Psoas muscle (tissue), 7 donors: ENCODE measurements at regions not wholly inside any gene's neighbourhood (a gene's known extent, or its start where the extent isn't known, plus 50 kb on each side); places are given as distances from the start of the nearest gene placed in this dataset.

Experiments
- ATAC-seq, 4 donors: fragments of 200-7000 bp; cut with Tn5 transposase; one replicate each; pipeline ENCODE4 v1.9.1; 2020; ENCODE audit warnings: moderate library complexity in 3 of 4, mild to moderate bottlenecking in 2 of 4
- DNase-seq, 2 donors: peaks; one replicate each; pipeline ENCODE4 v3.0.0-alpha.2; 2020
- H3K27ac ChIP-seq: fragments of 200-600 bp; one replicate; pipeline ENCODE4 v1.8.0; 2022
- H3K27me3 ChIP-seq, 3 donors: fragments of 200-600 bp in 1 of 3; one replicate each; pipeline versions ENCODE4 v1.6.1 to v1.8.0; 2013 to 2022; ENCODE audit warnings: low read length in 2 of 3, mild to moderate bottlenecking in 2 of 3, moderate library complexity in 1 of 3; ENCODE audit not compliant: insufficient read depth in 3 of 3
- H3K36me3 ChIP-seq, 2 donors: fragments of 200-600 bp in 1 of 2; one replicate each; pipeline versions ENCODE4 v1.6.1 to v1.8.0; 2013 to 2022; ENCODE audit warnings: low read depth in 1 of 2, mild to moderate bottlenecking in 1 of 2, moderate library complexity in 1 of 2; ENCODE audit not compliant: insufficient read depth in 1 of 2
- H3K4me1 ChIP-seq: fragments of 200-600 bp; one replicate; pipeline ENCODE4 v1.8.0; 2022
- H3K4me3 ChIP-seq: fragments of 200-600 bp; one replicate; pipeline ENCODE4 v1.8.0; 2022; ENCODE audit warnings: mild to moderate bottlenecking
- H3K9me3 ChIP-seq: fragments of 200-600 bp; one replicate; pipeline ENCODE4 v1.8.0; 2022
- CTCF ChIP-seq: fragments of 200-600 bp; IDR thresholded peaks from one replicate; pipeline ENCODE4 v1.8.0; 2022; ENCODE audit warnings: antibody characterized with exemption
- WGBS, 3 donors: extraction: QIAGEN DNeasy Blood & Tissue Kit; methylation state at CpG; one replicate each; pipeline versions ENCODE4 v1.1.6 to v1.1.7; 2013; 5-methylcytosine and 5-hydroxymethylcytosine counted together
- intact Hi-C, 2 donors: fragments of 100-400 bp; cut with DNase I; formaldehyde crosslinking; loops; one replicate each; pipeline versions ENCODE4 v1.11.0 to v1.14.2; 2022
- donor health status: healthy with polysubstance abuse.
- donor health status: DM: no; HTN: no; CAD: no; lungs with moderate emphysema.
- donor health status: Bipolar disorder and iron deficiency.
- donor health status: healthy.
- donor health status: DM: yes; HTN: yes; CAD: no.
- donor health status: DM: no; HTN: no; CAD: no.
- donor health status: DM: yes; HTN: yes; CAD: no.

GRCh38 chr1:82218846-82219245 is 418.1 kb downstream of the ADGRL2 start:
- Histone ChIP-seq H3K4me1 (no peaks in the 10 kb centered on the region), H3K9me3 (no peaks in the 10 kb centered on the region), H3K27me3 (no peaks in the 10 kb centered on the region), H3K4me3 (no peak overlapping the region), H3K36me3 (no peaks in the 10 kb centered on the region), H3K27ac (no peak overlapping the region)
- WGBS, 3 donors: 84 to 86% (median 85%) methylated on average over 2 of the region's 2 CpGs
- ATAC-seq (no peak), DNase-seq (no peak)
- no peak for TF ChIP-seq CTCF
- intact Hi-C loops: no loop called here

GRCh38 chr1:82215853-82216175 is 415.1 kb downstream of the ADGRL2 start:
- H3K4me1 ChIP-seq: no peaks in the 10 kb centered on the region
- ATAC-seq (no peak), DNase-seq (no peak)
- no peaks in the 10 kb centered on the region for H3K36me3 ChIP-seq
- intact Hi-C loops: no loop called here
- no peak overlapping the region for H3K4me3 ChIP-seq
- no peak for TF ChIP-seq CTCF
- H3K27ac ChIP-seq: no peak overlapping the region
- no peaks in the 10 kb centered on the region for H3K27me3 ChIP-seq
- 89 to 93% (median 92%) methylated on average over 2 of the region's 2 CpGs for WGBS, 3 donors
- no peaks in the 10 kb centered on the region for H3K9me3 ChIP-seq

- WGBS, 3 donors: 52 to 55% (median 52%) methylated on average over 11 of the region's 11 CpGs
- H3K4me1 ChIP-seq: no peaks in the 10 kb centered on the region
- H3K27ac ChIP-seq: no peak overlapping the region
- H3K27me3 ChIP-seq: no peaks in the 10 kb centered on the region
- intact Hi-C loops: no loop called here
- no peak for DNase-seq
- no peak for TF ChIP-seq CTCF
- H3K4me3 ChIP-seq: no peak overlapping the region
- H3K9me3 ChIP-seq: no peaks in the 10 kb centered on the region
- H3K36me3 ChIP-seq: no peaks in the 10 kb centered on the region
- ATAC-seq: no peak
Measured at GRCh38 chr1:82215056-82215852, 414.5 kb downstream of the ADGRL2 start.

DNA sequence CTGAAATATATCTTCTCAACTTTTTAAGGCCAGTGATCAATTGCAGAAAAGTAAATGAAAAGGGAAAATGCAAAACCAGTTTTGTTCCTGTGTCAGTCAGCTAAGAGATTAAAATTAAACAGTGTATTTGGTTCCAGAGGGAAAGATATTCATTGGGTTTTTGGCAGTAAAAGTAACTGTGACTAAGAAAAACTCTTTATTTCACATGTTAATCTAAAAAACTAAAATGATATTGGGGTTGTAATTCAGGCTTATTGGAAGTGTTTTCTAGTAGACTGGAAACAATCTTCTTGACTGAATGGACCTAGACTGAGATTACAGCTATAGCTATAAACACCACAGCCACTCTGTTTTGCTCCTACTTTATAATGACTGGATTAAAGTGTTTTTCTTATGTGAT is 413.9 kb downstream of the ADGRL2 start:
- no peaks in the 10 kb centered on the region for H3K4me1 ChIP-seq
- ATAC-seq: no peak
- TF ChIP-seq CTCF: no peak

GRCh38 chr1:82197606-82198005 is 396.9 kb downstream of the ADGRL2 start:
- WGBS, 3 donors: 82 to 87% (median 86%) methylated on average over 3 of the region's 3 CpGs
- no peak for ATAC-seq
- Histone ChIP-seq H3K9me3 (no peaks in the 10 kb centered on the region), H3K36me3 (no peaks in the 10 kb centered on the region), H3K4me3 (no peak overlapping the region), H3K4me1 (no peaks in the 10 kb centered on the region), H3K27me3 (no peaks in the 10 kb centered on the region), H3K27ac (no peak overlapping the region)
- no peak for TF ChIP-seq CTCF
- intact Hi-C loops: no loop called here
- DNase-seq: no peak

More for the DNA sequence above, 413.9 kb downstream of the ADGRL2 start:
- no peaks in the 10 kb centered on the region for H3K9me3 ChIP-seq
- H3K27me3 ChIP-seq: no peaks in the 10 kb centered on the region
- no peak for DNase-seq
- H3K27ac ChIP-seq: no peak overlapping the region
- H3K4me3 ChIP-seq: no peak overlapping the region
- no peaks in the 10 kb centered on the region for H3K36me3 ChIP-seq
- intact Hi-C loops: no loop called here
